Fibroblast of lung (primary cell): ENCODE measurements at regions not wholly inside any gene's neighbourhood (a gene's known extent, or its start where the extent isn't known, plus 50 kb on each side); places are given as distances from the start of the nearest gene placed in this dataset.

Experiments
- CTCF ChIP-seq, 2 donors: IDR thresholded peaks in 1 of 2; conservative IDR thresholded peaks in 1 of 2; 1 replicate in 1 of 2; 2 replicates in 1 of 2; pipeline ENCODE4 v1.5.1; 2011 to 2012; ENCODE audit warnings: low read length in 2 of 2, control low read depth in 1 of 2, inconsistent platforms in 1 of 2, low read depth in 1 of 2, mild to moderate bottlenecking in 1 of 2
- EZH2 ChIP-seq: IDR thresholded peaks from 2 replicates; pipeline ENCODE4 v1.5.1; 2012; ENCODE audit warnings: low read length, control low read depth, mild to moderate bottlenecking; ENCODE audit errors: missing control alignments

- no peak for TF ChIP-seq CTCF (conservative IDR thresholded peaks at IDR 0.05 in 1 of 2, IDR thresholded peaks at IDR 0.05 in 1 of 2; ENCODE audit: low read depth in 1 of 2, low read length in 2 of 2)
- no peak for TF ChIP-seq EZH2
Observed at GRCh38 chr12:17333287-17333686, 727.3 kb upstream of the LMO3 start.
